ENCODE measurements at regions not wholly inside any gene's neighbourhood (a gene's known extent, or its start where the extent isn't known, plus 50 kb on each side); places are given as distances from the start of the nearest gene placed in this dataset.

DNA sequence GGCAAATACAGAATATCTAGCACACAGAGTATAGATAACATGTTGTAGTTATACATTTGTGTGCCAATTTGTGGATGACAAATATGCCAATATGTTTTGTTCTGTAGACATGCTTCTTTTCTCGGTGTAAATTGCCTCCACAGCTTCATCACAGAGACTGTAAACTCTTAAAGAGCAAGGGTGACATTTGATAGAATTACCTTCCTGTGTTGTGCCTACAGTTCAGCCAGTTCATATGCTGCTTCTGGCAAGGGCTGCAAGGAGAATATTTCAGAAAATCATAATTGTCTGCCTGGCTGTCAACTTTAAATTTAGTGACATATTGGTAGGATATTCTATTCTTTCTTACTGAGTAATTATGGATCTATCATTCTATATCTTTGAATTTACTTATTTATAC, 155.1 kb downstream of the MAT2B start:
- H3K4me2 ChIP-seq: no peak overlapping the region
- WGBS (ENCODE audit: low lambda C conversion rate, missing lambda C conversion rate): 92% methylated on average over 1 of the region's 1 CpG
- H3K27me3 ChIP-seq: no peaks in the 10 kb centered on the region
- no peak overlapping the region for H3K4me3 ChIP-seq
- no peaks in the 10 kb centered on the region for H3K79me2 ChIP-seq
- H3K9me3 ChIP-seq (ENCODE audit: low read depth): no peaks in the 10 kb centered on the region
- DNase-seq (ENCODE audit: low spot score): no peak
- no peak overlapping the region for H2AFZ ChIP-seq
- peaks cover 4% of the 10 kb centered on the region for H3K4me1 ChIP-seq (ENCODE audit: insufficient read depth)
- no peaks in the 10 kb centered on the region for H3K36me3 ChIP-seq (replicated peaks; ENCODE audit: insufficient read depth, low read depth)
- no peaks in the 10 kb centered on the region for H4K20me1 ChIP-seq (ENCODE audit: insufficient read depth, poor library complexity, severe bottlenecking)
- no peak overlapping the region for H3K27ac ChIP-seq
- H3K9me2 ChIP-seq (replicated peaks; ENCODE audit: insufficient read depth): no peaks in the 10 kb centered on the region
- TF ChIP-seq EZH2 (IDR thresholded peaks at IDR 0.05; ENCODE audit: borderline replicate concordance) (no peak), EZH2phosphoT487 (IDR thresholded peaks at IDR 0.05; ENCODE audit: low read depth, severe bottlenecking, unreplicated experiment) (no peak)
- TF ChIP-seq, protein P1, sequence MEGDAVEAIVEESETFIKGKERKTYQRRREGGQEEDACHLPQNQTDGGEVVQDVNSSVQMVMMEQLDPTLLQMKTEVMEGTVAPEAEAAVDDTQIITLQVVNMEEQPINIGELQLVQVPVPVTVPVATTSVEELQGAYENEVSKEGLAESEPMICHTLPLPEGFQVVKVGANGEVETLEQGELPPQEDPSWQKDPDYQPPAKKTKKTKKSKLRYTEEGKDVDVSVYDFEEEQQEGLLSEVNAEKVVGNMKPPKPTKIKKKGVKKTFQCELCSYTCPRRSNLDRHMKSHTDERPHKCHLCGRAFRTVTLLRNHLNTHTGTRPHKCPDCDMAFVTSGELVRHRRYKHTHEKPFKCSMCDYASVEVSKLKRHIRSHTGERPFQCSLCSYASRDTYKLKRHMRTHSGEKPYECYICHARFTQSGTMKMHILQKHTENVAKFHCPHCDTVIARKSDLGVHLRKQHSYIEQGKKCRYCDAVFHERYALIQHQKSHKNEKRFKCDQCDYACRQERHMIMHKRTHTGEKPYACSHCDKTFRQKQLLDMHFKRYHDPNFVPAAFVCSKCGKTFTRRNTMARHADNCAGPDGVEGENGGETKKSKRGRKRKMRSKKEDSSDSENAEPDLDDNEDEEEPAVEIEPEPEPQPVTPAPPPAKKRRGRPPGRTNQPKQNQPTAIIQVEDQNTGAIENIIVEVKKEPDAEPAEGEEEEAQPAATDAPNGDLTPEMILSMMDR (IDR thresholded peaks at IDR 0.05; ENCODE audit: poor library complexity): no peak

DNA sequence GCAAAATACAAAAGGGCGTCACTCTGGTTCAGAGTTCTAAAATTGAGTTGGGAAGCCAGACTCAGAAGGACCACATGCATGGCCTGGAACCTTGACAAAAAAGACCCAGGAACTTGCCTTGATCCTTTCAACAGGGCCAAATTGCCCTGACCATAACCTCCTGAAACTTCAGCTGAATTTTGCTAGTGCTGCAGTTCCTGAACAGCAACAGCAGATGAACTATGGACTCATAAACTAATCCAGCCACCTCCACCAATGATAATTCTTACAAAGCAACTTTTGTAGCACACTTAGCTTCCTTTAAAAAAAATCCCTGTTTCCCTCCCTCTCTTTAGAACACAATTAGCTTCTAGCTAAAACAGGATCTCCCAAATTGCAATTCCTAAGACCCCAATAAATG, 155.9 kb downstream of the MAT2B start:
- Histone ChIP-seq H3K27me3 (no peaks in the 10 kb centered on the region), H3K4me3 (no peak overlapping the region), H3K36me3 (replicated peaks; ENCODE audit: insufficient read depth, low read depth) (no peaks in the 10 kb centered on the region), H3K27ac (no peak overlapping the region), H3K4me2 (no peak overlapping the region), H3K9me3 (ENCODE audit: low read depth) (no peaks in the 10 kb centered on the region), H4K20me1 (ENCODE audit: insufficient read depth, poor library complexity, severe bottlenecking) (no peaks in the 10 kb centered on the region), H3K4me1 (ENCODE audit: insufficient read depth) (peaks cover 4% of the 10 kb centered on the region), H3K79me2 (no peaks in the 10 kb centered on the region), H2AFZ (no peak overlapping the region), H3K9me2 (replicated peaks; ENCODE audit: insufficient read depth) (no peaks in the 10 kb centered on the region)
- peak; percentile 25 for DNase-seq (ENCODE audit: low spot score)
- 80% methylated on average over 1 of the region's 1 CpG for WGBS (ENCODE audit: low lambda C conversion rate, missing lambda C conversion rate)
- TF ChIP-seq EZH2phosphoT487 (IDR thresholded peaks at IDR 0.05; ENCODE audit: low read depth, severe bottlenecking, unreplicated experiment) (no peak), EZH2 (IDR thresholded peaks at IDR 0.05; ENCODE audit: borderline replicate concordance) (no peak)
- TF ChIP-seq, protein P1 (IDR thresholded peaks at IDR 0.05; ENCODE audit: poor library complexity): no peak

DNA sequence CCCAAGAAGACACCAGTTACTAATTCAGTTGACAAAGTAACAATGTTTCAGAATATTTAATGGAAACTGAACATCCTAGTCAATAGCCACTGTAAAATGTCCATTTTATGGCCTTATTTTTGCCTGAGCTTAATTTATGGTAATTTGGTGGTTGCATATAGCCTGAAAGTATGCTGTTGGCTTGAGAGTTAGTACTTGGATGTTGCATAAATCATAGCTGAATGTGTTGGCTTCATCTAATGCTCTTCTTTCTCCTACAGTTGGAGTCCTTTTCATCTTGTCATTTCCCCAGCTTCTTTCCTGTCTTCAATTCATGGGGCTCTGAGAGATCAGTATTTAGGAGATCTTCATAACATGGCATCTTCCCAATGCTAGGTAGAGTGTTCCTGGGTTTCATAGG, 164.6 kb downstream of the MAT2B start:
- Histone ChIP-seq H3K27me3 (no peaks in the 10 kb centered on the region), H3K4me2 (no peak overlapping the region), H3K79me2 (no peaks in the 10 kb centered on the region), H3K4me1 (ENCODE audit: insufficient read depth) (no peaks in the 10 kb centered on the region), H4K20me1 (ENCODE audit: insufficient read depth, poor library complexity, severe bottlenecking) (no peaks in the 10 kb centered on the region), H3K9me2 (replicated peaks; ENCODE audit: insufficient read depth) (no peaks in the 10 kb centered on the region), H2AFZ (no peak overlapping the region), H3K27ac (no peak overlapping the region), H3K9me3 (ENCODE audit: low read depth) (no peaks in the 10 kb centered on the region), H3K36me3 (replicated peaks; ENCODE audit: insufficient read depth, low read depth) (no peaks in the 10 kb centered on the region), H3K4me3 (no peak overlapping the region)
- no peak for DNase-seq (ENCODE audit: low spot score)
- TF ChIP-seq, protein P1 (IDR thresholded peaks at IDR 0.05; ENCODE audit: poor library complexity): no peak
- TF ChIP-seq EZH2phosphoT487 (IDR thresholded peaks at IDR 0.05; ENCODE audit: low read depth, severe bottlenecking, unreplicated experiment) (no peak), EZH2 (IDR thresholded peaks at IDR 0.05; ENCODE audit: borderline replicate concordance) (no peak)

DNA sequence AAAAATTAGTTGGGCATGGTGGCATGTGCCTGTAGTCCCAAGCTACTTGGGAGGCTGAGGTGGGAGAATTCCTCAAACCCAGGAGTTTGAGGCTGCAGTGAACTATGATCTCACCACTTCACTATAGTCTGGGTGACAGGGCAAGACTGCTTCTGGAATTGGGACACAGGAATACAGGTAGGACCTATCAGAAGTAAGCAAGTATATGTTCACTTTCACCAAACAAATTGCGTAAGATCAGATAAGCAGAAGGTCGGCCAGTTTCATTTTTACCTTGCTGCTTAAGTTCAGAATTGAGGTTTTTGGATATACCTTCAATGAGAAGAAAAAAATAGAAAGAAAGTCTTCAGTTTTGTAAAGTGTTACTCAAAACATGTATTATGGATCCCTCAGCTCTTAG, 171.7 kb downstream of the MAT2B start:
- Histone ChIP-seq H4K20me1 (ENCODE audit: insufficient read depth, poor library complexity, severe bottlenecking) (no peaks in the 10 kb centered on the region), H3K4me1 (ENCODE audit: insufficient read depth) (no peaks in the 10 kb centered on the region), H3K79me2 (no peaks in the 10 kb centered on the region), H3K27ac (no peak overlapping the region), H3K4me3 (no peak overlapping the region), H3K4me2 (no peak overlapping the region), H2AFZ (no peak overlapping the region), H3K27me3 (no peaks in the 10 kb centered on the region), H3K9me3 (ENCODE audit: low read depth) (no peaks in the 10 kb centered on the region), H3K36me3 (replicated peaks; ENCODE audit: insufficient read depth, low read depth) (no peaks in the 10 kb centered on the region), H3K9me2 (replicated peaks; ENCODE audit: insufficient read depth) (no peaks in the 10 kb centered on the region)
- DNase-seq (ENCODE audit: low spot score): no peak
- 71% methylated on average over 2 of the region's 2 CpGs for WGBS (ENCODE audit: low lambda C conversion rate, missing lambda C conversion rate)
- no peak for TF ChIP-seq EZH2 (IDR thresholded peaks at IDR 0.05; ENCODE audit: borderline replicate concordance)
- TF ChIP-seq, protein P1 (IDR thresholded peaks at IDR 0.05; ENCODE audit: poor library complexity): no peak
- no peak for TF ChIP-seq EZH2phosphoT487 (IDR thresholded peaks at IDR 0.05; ENCODE audit: low read depth, severe bottlenecking, unreplicated experiment)

All from hepatocyte (in vitro differentiated cells).